GM19395 (cell line): ENCODE measurements at regions not wholly inside any gene's neighbourhood (a gene's known extent, or its start where the extent isn't known, plus 50 kb on each side); places are given as distances from the start of the nearest gene placed in this dataset.
"Not testable (repeated sequence)": the region's sequence is repeated elsewhere in the genome, so short reads cannot be mapped to it uniquely, and the experiment has no call there.

Experiments used
- ATAC-seq: cut with Tn5 transposase; IDR thresholded peaks from one replicate; pipeline ENCODE4 v1.9.1; 2021; ENCODE audit warnings: mild to moderate bottlenecking, moderate library complexity; ENCODE audit not compliant: unreplicated experiment

DNA sequence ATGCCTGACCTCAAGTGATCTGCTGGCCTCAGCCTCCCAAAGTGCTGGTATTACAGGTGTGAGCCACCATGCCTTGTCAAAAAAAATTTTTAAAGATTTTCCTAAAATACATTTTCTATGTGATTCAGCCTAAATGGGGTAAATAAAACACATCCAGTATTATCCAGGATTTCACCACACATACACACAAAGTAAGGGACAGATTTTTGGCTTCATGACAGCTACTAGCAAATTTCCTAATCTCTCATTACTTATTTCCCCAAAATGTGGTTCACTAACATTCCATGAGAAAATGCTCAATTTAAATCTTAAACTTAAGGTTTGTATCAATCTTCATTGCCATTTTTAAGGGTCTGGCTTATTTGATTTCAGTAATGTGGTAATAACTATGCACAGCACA lies 348.5 kb upstream of the INTU start:
- ATAC-seq, result no peak

DNA sequence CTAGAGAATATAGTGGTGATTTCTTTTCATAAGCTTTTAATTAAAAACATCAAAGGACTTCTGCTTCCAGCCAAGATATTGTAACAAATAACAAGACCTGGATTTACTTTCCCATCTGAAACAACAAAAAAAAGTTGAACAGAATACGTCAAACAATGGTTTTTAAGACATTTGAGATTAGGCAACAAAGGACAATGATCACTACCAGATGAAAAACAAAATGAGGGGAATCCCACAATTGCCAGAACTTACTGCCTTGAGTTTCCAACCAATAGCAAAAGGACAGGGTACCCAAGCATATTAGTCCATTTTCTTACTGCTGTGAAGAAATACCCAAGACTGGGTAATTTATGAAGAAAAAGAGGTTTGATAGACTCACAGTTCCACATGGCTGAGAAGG lies 341.4 kb upstream of the INTU start:
- ATAC-seq, result no peak

DNA sequence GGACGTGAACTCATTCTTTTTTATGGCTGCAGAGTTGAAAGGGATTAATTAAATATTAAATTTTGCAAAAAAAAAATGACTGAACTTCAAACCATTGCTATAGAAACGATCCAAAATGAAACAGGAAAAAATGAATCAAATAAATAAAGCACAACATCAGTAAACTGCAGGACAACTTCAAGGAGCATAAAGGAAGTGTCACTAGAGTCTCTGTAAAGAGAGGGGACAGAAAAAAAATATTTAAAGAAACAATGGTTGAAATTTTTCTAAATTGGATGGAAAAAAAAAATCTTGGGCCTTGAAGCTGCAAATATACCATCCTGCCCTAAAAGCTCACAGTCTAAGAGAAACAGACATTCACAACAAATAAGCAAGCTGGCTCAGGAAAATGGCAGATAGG lies 339.3 kb upstream of the INTU start:
- ATAC-seq, result no peak

DNA sequence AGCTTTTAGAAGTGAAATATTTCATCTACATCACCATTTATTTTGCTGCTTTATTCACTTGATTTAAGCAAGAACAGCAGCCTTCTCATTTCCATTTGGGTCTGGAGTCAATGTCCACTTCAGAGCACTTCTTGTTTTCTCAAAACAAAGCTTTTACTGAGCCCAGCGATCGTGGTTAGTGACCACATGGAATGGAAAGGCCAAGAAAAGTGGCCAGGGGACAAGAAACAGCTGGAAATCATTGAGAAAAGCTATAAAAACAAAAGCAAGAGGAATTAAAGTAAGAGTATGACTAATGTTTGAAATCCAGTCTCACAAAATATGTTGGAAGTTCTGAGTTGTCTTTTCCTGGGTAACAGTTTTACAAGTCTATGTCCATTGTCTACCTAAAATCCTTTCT lies 328.4 kb upstream of the INTU start:
- no peak for ATAC-seq

DNA sequence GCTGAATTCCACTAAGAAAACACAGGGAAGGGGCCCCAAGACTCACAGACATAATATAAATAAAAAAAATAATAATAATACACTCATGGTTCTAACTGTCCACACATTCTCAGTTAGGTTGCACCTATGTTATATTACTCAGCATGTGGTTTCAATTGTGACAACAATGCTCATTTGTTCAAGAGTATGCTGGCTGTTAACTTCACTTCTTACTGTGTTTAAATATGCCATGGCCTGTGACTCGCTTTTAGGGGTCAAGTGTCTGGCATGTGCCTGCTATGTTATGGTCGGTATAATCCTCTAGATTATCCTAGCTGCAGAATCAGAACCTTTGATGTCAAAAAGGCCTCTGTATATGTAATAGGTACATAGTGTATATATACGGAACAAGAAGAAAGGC lies 324.8 kb upstream of the INTU start:
- no peak for ATAC-seq

DNA sequence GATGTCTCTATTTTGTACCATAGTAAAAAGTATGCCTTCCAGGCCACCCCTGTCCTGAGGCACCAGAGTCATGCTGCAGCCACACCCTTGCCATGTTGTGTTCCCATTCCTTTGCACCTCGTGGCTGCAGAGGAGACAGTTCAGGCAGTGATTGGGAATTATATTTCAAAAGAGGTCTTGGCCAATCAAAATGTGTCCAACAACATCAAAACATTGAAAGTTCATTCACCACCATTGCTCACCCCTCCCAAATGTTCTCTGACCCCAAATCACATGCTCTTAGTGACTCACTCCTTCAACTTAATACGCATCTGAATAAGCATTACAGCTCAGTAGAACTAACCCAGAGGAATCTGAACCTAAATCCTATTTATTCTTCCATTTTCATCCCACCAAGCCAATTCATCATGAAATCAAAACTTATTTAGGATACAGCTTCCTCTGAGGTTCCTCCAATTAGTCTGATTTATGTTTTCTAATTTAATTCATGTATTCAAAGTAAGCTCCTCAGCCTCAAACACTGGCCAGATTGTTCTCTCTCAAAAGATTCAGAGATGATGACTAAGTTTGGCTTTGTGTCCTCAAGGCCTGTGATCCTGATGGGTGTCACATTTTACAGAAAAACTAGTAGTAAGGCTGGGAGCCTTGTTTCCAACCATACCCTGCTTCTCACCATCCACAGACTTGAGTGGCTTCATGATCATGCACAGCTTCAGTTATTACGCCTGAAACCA lies 323.2 kb upstream of the INTU start:
- no peak for ATAC-seq

DNA sequence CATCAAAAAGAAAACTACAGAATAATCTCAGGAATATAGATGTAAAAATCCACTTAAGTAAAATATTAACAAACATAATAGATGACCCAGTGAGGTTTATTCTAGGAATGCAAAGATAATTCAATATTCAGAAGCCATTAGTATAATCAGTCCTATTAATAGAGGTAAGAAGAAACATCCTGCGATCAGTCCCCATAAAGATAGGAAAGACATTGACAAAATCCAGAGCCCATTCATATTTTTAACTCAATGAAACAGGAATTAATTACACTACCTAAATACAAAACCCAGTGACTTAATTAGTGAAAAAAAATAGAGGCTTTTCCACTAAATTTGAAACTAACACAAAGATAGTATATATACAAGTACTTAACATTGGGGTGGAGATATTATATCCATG lies 321.4 kb upstream of the INTU start:
- no peak for ATAC-seq

DNA sequence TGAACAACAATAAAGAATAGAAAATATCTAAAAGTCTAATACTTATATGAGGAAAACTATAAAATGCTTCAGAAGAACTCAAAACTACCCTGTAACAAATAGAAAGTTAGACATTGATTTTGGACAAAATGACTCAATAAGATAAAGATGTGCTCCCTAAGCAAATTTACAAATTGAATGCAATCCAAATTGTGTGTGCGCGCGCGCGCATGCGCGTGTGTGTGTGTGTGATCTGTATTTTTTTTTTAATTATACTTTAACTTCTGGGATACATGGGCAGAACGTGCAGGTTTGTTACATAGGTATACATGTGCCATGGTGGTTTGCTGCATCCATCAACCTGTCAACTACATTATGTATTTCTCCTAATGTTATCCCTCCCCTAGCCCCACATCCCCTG lies 320.8 kb upstream of the INTU start:
- ATAC-seq, result no peak

DNA sequence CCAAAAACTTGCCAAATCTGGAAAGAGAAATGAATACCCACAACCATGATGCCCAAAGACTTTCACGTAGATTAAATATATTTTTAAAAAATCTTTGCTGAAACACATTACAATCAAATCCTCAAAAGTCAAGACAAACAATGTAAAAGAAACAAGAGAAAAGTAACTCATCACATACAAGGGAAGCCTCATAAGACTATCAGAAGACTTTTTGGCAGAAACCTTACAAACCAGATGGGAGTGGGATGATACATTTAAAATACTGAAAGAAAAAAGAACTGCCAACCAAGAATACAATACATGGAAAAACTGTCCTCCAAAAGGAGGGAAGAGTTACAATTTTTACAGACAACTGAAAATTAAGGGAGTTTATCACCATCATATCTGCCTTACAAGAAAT lies 319.0 kb upstream of the INTU start:
- no peak for ATAC-seq

DNA sequence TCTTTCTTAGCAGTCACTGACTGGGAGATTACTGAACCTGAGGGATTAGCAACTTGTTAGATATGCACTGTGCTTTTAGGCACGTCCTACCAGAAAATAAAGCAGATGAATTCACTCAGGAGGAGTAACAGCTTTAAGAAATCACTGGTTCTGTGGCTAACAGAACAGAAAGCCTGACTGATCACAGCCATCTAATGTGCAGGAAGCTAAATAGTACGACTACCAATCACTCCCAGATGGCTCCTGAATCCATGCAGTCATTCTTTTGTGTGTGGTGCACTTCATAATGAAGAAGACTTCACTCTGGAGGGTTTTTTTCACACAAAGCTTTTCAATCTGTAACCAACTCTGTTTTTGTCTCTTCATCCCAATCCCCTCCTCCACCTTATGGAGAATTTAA lies 305.3 kb upstream of the INTU start:
- ATAC-seq, result no peak

DNA sequence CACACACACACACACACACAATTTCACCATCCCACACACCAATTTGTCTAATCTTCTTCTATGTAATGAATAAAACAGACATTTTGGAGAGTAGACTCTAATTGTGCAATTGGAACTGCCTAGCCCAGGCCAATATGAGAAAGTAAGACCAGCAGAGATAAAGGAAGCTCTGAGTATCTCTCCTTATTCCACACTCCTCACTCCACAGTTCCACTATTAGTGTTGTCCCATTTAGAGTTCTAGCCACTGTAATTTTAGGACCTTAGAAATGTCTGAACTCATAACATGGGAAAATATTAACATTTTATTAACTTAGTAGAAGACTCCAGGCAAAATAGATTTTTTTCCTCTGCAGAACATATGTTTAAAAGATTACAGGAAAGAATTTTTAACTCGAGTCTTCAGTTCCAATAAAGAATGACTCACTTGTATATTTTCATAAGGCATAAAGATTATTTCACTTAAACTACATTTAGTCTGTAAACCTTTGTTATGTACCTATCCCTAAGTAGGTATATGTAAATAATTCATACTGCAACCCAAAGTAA lies 297.6 kb upstream of the INTU start:
- no peak for ATAC-seq

DNA sequence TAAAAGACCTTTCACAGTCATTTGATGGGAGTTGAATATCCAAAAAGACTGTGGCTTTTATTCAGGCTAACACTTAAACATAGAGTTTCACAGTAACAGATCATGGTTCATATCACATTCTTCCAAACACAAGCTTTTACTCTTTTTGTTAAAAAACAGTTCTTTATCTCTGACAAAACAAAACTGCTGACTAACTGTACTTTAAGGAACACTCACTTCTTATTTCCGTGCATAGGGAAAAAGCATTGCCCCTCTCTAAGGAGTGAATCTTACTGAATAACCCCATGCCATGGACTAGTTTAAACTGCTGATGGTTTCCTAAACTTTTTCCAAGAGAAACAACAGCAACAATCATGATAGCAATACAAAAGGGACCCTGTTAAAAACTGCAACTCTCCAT lies 297.0 kb upstream of the INTU start:
- ATAC-seq, result no peak

DNA sequence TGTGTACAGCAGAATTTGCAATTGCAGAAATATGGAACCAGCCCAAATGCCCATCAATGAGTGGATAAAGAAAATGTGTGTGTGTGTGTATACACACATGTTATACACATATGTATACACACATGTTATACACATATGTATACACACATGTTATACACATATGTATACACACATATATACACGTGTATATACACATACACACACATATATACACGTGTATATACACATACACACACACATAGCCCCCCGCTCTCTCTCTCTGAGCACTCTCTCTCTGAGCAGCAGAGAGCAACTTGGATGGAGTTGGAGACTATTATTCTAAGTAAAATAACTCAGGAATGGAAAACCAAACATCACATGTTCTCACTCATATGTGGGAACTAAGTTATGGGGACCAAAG lies 289.6 kb upstream of the INTU start:
- not testable (repeated sequence) for ATAC-seq

DNA sequence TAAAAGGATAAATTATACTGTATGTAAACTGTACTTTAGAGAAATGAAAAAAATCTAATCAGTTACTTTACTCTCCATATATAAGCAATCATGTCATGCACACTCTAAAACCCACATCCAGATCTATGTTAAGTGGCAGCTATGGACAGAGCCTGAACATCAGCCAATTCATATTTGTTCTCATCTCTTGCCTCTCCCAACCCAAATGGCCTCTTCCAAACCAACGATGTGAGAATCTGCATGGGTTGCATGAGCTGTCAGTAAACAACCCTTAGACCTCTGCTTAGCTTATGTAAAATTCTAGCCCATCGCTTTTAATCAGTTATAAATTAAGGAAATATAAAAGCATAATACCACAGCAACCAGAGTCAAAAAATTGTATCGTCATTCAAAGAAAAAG lies 288.7 kb upstream of the INTU start:
- no peak for ATAC-seq

DNA sequence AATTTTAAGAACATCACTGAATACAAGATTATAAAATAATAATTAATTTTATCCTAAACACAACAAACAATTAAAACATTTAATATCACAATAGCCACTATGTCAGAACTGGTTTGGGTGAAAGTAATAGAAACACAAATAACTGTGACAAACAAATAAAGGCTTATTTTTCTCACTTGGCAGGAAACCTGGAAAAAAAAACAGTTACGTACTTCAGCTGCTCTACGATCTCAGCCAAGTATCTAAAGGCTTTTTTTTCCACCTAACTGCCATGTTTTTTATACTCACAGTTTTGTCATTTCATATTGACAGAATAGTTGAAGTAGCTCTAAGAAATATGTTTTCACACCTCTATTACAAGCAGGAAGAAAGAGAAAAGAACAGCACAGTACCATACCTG lies 284.8 kb upstream of the INTU start:
- no peak for ATAC-seq

DNA sequence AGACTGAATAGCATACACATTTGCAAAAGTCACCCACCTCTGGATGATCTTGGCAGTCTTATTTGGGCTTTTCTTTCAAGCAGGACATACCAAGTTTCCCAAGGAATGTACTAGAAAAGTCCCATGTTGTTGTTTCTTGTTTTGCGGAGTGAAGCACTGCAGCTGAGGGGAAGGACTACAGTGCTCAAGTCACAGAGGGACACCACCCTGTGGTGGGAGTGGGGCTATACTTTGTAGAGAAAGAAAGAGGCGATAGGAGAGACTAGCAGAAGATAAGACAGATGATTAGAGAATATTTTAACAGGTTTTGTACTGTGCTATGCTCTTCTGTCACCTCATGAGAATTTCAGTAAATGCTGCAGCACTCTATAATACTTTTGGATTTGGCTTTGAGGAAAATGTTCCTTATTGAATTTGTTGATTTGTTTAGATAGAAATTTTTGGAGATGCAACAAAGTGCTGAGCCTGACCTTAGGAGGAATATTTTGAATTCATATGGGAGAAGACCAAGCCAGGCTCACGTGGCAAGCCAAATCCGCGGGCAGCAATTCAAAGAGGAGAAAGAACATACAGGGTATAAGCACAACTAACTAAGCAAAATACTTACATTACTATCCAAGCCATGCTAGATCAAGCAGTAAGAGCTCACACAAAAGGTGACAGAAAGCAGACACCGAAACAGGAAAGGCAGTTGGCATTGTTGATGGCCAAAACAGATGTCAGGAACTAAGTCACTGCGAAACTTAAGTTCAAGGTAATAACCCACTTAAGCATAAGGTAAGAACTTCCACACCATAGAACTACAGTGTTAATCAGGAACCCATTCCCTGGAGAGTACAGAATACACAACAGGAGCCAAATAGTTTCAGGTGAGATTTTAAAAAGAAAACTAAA lies 280.3 kb upstream of the INTU start:
- no peak for ATAC-seq

DNA sequence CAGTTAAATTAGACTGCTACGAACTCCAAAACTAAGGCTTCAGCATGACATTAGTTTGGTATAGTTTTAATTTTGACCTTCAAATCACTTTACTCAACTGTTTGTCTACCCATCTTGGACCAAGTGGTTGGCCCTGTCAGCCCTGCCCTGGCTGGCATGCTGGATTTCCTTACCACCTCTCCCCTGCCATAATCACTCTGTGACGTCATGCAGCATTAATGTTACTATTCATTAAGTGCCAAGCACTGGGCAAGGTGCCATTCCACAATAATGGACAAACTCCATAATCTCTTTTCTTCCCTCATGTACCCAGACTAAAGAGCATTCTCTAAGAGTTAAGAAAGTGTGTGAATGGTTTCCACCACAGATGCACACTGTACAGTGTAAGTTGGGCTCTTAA lies 277.0 kb upstream of the INTU start:
- ATAC-seq, result no peak

DNA sequence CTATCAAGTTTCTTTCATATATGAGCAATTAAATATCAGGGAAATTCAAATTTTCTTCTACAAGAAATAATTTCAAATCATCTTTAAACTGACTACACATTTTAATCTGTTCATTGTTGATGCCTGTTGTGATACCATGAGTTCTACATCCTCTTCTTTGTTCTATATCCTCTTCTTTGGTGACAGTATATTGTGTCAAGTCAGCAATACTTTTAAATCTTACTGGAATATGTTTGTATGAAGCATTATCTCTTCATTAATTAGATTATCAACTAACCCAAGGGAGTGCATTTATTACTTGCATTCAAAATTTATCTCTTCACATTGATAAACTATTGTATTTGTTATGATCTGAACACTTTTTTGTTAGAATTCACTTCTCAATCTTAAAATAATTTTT lies 275.0 kb upstream of the INTU start:
- no peak for ATAC-seq

DNA sequence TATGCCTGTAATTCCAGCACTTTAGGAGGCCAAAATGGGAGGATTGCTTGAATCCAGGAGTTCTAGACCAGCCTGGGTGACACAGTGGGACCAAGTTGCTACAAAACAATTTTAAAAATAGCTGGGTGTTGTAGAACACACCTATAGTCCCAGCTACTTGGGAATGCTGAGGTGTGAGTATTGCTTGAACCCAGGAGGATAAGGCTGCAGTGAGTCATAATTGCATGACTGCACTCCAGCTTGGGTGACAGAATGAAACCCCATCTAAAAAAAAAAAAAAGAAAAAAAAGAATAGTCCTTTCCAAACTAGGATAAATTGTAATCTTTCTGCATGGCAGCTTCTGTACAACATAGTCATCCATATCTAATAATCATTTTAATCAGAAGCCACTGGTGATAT lies 270.1 kb upstream of the INTU start:
- ATAC-seq, result no peak

DNA sequence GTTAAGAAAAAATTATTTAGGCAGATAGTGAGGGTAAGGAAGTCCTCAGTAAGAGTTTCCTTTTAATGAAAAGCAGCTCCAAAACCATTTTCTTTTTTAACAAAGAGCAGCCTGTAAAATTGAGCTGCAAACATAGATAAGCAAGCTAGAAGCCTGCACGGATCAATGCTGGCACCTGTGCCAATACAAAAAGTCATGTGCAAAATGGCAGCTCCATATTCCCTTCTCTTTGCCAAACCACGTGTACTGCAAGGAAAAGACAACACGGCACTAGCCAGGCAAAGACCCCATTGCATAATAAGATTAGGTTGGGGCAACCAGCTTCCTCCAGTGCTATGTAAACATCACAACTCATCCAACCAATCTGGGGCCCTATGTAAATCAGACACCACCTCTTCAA lies 268.4 kb upstream of the INTU start:
- no peak for ATAC-seq

DNA sequence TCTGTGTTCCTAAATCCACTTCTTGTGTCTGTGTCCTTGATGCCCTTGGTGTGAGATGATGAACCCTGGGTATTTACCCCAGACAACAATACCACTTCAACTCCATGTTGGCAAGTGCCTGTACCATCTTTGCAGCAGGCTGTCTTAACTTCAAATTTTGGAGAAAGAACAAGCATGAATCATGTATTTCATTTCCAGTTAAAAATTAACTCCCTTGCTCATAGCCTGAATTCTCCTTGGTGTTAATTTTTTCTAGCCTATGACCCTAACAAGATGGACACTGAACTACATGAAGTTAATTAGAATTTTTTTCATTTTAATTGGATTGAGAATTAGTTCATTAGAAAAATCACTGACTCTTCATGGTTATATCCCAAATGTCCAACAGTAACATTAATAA lies 267.8 kb upstream of the INTU start:
- no peak for ATAC-seq

DNA sequence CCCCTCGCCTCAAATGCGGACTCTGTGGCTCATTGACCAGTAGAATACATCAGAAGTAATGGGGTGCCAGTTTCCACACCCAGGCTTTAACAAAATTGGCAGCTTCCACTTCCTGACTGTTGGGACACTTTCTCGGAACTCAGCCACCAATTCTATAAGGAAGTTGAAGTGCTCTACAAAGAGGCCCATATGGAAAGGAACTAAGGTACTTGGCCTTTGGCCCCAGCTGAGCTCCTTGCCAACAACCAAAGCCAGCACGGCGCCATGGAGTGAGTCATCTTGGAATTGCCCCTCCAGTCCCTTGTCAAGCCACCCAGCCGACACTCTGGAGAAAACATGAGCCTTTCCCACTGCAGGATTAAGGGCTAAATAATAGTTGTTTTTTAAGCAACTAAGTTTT lies 262.2 kb upstream of the INTU start:
- ATAC-seq, result no peak
